DMS153 treated with DMSO at 0.1 percent for 48 hours (cell line): ENCODE measurements at regions not wholly inside any gene's neighbourhood (a gene's known extent, or its start where the extent isn't known, plus 50 kb on each side); places are given as distances from the start of the nearest gene placed in this dataset.
"Not testable (repeated sequence)": the region's sequence is repeated elsewhere in the genome, so short reads cannot be mapped to it uniquely, and the experiment has no call there.

ENCODE experiments used
- DNase-seq: peaks from one replicate; lab custom pipeline; 2025; ENCODE audit not compliant: unreplicated experiment; lab: John Stamatoyannopoulos, UW

- no peak for DNase-seq
Measured at GRCh38 chr6:122222761-122223160, 176.7 kb upstream of the HSF2 start.

DNA sequence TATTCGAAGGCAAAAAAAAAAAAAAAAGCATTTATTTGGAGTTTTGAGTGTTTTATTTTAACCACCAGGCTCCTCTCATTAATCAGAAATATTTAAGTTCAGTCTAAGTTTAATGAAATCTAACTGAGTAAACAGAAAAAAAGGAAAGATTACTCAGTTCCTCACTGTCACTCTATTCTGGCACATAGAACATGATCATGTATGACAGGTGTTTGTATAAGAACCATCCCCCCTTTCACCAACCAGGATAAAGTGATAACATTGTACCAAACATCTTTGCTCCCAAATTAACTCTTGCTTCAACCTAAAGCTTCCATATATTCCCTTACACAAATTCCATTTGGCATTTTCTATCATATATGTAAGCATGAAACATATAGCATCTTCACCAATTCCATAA, 176.2 kb upstream of the HSF2 start:
- no peak for DNase-seq

GRCh38 chr6:122238861-122239260, 160.6 kb upstream of the HSF2 start:
- DNase-seq = no peak

GRCh38 chr6:122246906-122247658, 152.4 kb upstream of the HSF2 start:
- no peak for DNase-seq

- no peak for DNase-seq
Measured at GRCh38 chr6:122248001-122248669, 151.3 kb upstream of the HSF2 start.

- DNase-seq = no peak
Measured at GRCh38 chr6:122248844-122249243, 150.6 kb upstream of the HSF2 start.

GRCh38 chr6:122258839-122259238, 140.6 kb upstream of the HSF2 start:
- no peak for DNase-seq

GRCh38 chr6:122264557-122264956, 134.9 kb upstream of the HSF2 start:
- DNase-seq = no peak

GRCh38 chr6:122265755-122266154, 133.7 kb upstream of the HSF2 start:
- no peak for DNase-seq

GRCh38 chr6:122268394-122268793, 131.1 kb upstream of the HSF2 start:
- DNase-seq = no peak

DNA sequence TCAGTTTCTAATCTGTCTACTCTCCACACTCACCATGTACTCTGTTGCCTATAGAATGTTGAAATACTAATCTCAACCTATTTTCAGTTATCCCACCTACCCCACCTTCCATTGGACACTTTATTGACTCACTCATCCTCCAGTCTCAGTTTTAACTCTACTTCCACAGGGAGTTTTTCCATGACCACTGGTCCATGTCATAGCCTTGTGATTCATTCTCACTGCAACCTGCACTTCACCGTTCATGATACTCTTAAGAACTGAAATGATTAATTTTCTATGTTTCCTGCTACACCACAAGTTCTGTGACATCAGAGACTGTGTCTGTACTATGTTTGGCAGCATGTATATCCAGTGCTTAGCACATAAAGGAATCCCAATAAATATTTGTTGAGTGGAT, 122.8 kb upstream of the HSF2 start:
- no peak for DNase-seq

- DNase-seq = not testable (repeated sequence)
Measured at GRCh38 chr6:122280105-122281021, 119.1 kb upstream of the HSF2 start.

GRCh38 chr6:122283884-122284283, 115.6 kb upstream of the HSF2 start:
- no peak for DNase-seq

- DNase-seq = no peak
Measured at GRCh38 chr6:122284848-122285247, 114.6 kb upstream of the HSF2 start.

DNA sequence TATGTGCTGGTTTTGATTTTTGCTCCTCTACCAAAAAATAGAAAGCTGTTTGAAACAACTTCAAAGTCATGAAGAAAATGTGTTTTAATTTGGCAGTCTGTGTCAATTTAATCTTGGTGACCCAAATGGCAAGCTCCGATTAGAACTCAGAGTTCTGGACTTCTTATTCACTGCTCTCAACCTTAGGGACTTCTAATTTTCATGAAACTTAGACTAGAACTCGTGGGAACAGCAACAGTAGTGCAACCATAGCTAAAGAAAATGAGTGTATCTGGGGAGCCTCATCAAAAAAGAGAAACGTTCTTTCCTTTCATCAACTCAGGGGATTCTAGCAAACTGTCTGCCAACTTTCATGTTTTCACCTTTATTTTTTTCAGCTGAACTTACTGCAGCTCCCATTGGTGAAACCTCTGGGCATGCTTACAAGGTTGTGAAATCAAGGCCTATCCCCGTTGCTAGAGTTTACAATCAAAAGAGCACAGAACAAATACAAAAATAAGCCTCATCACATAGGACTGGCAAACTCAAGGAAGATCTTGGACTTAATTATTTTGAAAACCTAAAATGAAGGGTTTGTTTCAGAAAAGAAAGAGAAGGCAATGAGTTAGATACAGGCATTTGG, 114.0 kb upstream of the HSF2 start:
- no peak for DNase-seq

DNA sequence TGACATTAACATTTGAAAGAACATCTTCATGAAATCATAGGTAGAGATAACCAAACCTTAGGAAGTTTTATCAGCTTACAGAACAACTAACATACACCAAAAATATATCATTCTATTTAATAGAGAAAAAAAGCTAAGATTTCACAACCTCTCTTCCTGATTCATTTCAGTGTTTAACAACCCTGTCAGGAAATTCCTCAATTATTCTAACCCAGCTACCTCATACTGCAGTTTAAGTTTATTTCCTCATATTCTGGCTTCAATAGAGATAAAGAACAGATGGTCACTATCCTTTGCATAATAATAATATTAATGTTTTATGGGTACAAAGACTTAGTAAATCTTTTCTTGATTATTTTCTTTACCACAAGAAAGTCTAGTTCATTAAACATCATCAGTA, 112.9 kb upstream of the HSF2 start:
- DNase-seq = no peak

GRCh38 chr6:122289762-122290539, 109.5 kb upstream of the HSF2 start:
- DNase-seq = no peak

DNA sequence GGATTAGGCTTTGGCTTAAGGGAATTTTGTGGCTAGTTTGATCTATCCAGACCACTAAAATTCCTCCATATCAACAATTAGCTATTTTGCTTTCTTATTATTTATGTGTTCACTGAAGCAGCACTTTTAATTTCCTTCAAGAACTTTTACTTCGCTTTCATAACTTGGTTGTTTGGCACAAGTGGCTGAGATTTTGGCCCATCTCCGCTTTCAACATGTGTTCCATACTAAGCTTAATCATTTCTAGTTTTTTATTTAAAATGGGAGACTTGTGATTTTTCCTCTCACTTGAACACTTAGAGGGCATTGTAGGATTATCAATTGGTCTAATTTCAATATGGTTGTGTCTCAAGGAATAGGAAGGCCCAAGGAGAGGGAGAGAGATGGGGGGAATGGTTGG, 102.4 kb upstream of the HSF2 start:
- DNase-seq = no peak

GRCh38 chr6:122302067-122302466, 97.4 kb upstream of the HSF2 start:
- no peak for DNase-seq

- no peak for DNase-seq
Measured at GRCh38 chr6:122307577-122307976, 91.9 kb upstream of the HSF2 start.
